HepG2 (cell line): ENCODE measurements at regions not wholly inside any gene's neighbourhood (a gene's known extent, or its start where the extent isn't known, plus 50 kb on each side); places are given as distances from the start of the nearest gene placed in this dataset.

Experiments used
- ATAC-seq: fragments of 200-7000 bp; cut with Tn5 transposase; 3 replicates; pipeline ENCODE4 v1.9.1; 2020; ENCODE audit warnings: mild to moderate bottlenecking, moderate library complexity
- BruUV-seq: library from RNA; stranded (reverse); fragments of 400-500 nt; replicated peaks from 2 replicates; lab custom pipeline; 2021; lab: Mats Ljungman, UMichigan
- CTCF ChIA-PET: fragments of 300-600 bp; formaldehyde crosslinking; extraction: SDS; loops from one replicate; lab custom pipeline; 2021; ENCODE audit warnings: low total read pairs, inconsistent platforms, low intra/inter-chr PET ratio; lab: Yijun Ruan, JAX
- POLR2A ChIA-PET: fragments of 350-600 bp; sonication (Branson Sonifier 250); formaldehyde crosslinking; loops from one replicate; lab custom pipeline; 2020; ENCODE audit warnings: antibody characterized with exemption, inconsistent platforms; lab: Yijun Ruan, JAX
- DNase-seq: peaks from one replicate; pipeline ENCODE4 v3.0.0-alpha.2; 2015; ENCODE audit warnings: low spot score
- FAIRE-seq: peaks from 3 replicates; lab custom pipeline; 2011; peaks lifted over from hg19 to GRCh38; lab: Jason Lieb, UNC
- H2AFZ ChIP-seq: one replicate; pipeline ENCODE4 v1.6.1; 2011; ENCODE audit warnings: low read length, inconsistent platforms
- H3K27ac ChIP-seq: fragments of 300-600 bp; 3 replicates; pipeline ENCODE4 v1.8.0; 2011; ENCODE audit warnings: mixed run types, mild to moderate bottlenecking, mixed read lengths, low read length, inconsistent platforms; ENCODE audit not compliant: insufficient read depth; ENCODE audit errors: extremely low read length
- H3K27me3 ChIP-seq, 2 experiments: fragments of 200-600 bp in 1 of 2; 2 replicates in 1 of 2; 3 replicates in 1 of 2; pipeline versions ENCODE4 v1.6.0 to v1.8.0; 2011; ENCODE audit warnings: low read length in 2 of 2, mild to moderate bottlenecking in 2 of 2, moderate library complexity in 2 of 2, inconsistent platforms in 1 of 2; ENCODE audit not compliant: insufficient read depth in 2 of 2, control insufficient read depth in 1 of 2
- H3K36me3 ChIP-seq, 2 experiments: fragments of 200-600 bp in 1 of 2; replicated peaks in 1 of 2; 2 replicates in 1 of 2; 3 replicates in 1 of 2; pipeline versions ENCODE4 v1.5.1 to v1.8.0; 2011; ENCODE audit warnings: low read length in 2 of 2, inconsistent platforms in 1 of 2; ENCODE audit not compliant: insufficient read depth in 2 of 2, control insufficient read depth in 1 of 2
- H3K4me1 ChIP-seq: 2 replicates; pipeline ENCODE4 v1.5.1; 2012; ENCODE audit warnings: low read length, inconsistent platforms; ENCODE audit not compliant: insufficient read depth
- H3K4me2 ChIP-seq: 2 replicates; pipeline ENCODE4 v1.6.0; 2011; ENCODE audit warnings: low read depth, low read length, inconsistent platforms
- H3K4me3 ChIP-seq, 3 experiments: fragments of 200-600 bp in 1 of 3; sonication (generic), shearing (Covaris generic) in 1 of 3; replicated peaks in 1 of 3; 2 replicates each; pipeline ENCODE4 v1.5.1; 2011 to 2016; ENCODE audit warnings: low read length in 3 of 3, inconsistent platforms in 2 of 3, low read depth in 2 of 3, mild to moderate bottlenecking in 2 of 3, control low read depth in 1 of 3, mixed read lengths in 1 of 3; ENCODE audit not compliant: insufficient read depth in 1 of 3
- H3K79me2 ChIP-seq: one replicate; pipeline ENCODE4 v1.6.1; 2011; ENCODE audit warnings: low read length, inconsistent platforms; ENCODE audit not compliant: insufficient read depth
- H3K9ac ChIP-seq: 2 replicates; pipeline ENCODE4 v1.6.0; 2011; ENCODE audit warnings: mild to moderate bottlenecking, low read depth, low read length, inconsistent platforms; ENCODE audit not compliant: insufficient read depth
- H3K9me3 ChIP-seq: 2 replicates; pipeline ENCODE4 v1.5.1; 2012; ENCODE audit warnings: mild to moderate bottlenecking, low read length
- H4K20me1 ChIP-seq: 2 replicates; pipeline ENCODE4 v1.6.0; 2011; ENCODE audit warnings: inconsistent platforms, mild to moderate bottlenecking, low read length, moderate library complexity; ENCODE audit not compliant: insufficient read depth
- HDAC2 ChIP-seq: sonication (generic); formaldehyde crosslinking; IDR thresholded peaks from 2 replicates; pipeline ENCODE4 v1.4.0; 2020; ENCODE audit warnings: missing genetic modification reagents
- HNF1B ChIP-seq: sonication (generic); formaldehyde crosslinking; IDR thresholded peaks from 2 replicates; pipeline ENCODE4 v1.5.1; 2020; ENCODE audit warnings: mild to moderate bottlenecking, moderate library complexity, missing genetic modification reagents
- MTERF4 ChIP-seq: sonication (generic); formaldehyde crosslinking; IDR thresholded peaks from 2 replicates; pipeline ENCODE4 v1.8.0; 2023; ENCODE audit warnings: mild to moderate bottlenecking, missing genetic modification reagents
- MYC ChIP-seq: sonication (generic); formaldehyde crosslinking; IDR thresholded peaks from 2 replicates; pipeline ENCODE4 v1.9.0; 2021; ENCODE audit warnings: missing genetic modification reagents, borderline replicate concordance
- MZF1 ChIP-seq: sonication (generic); formaldehyde crosslinking; IDR thresholded peaks from 2 replicates; pipeline ENCODE4 v1.8.1; 2023; ENCODE audit warnings: mild to moderate bottlenecking, missing genetic modification reagents, borderline replicate concordance
- NR1H2 ChIP-seq: sonication (generic); formaldehyde crosslinking; IDR thresholded peaks from 2 replicates; pipeline ENCODE4 v1.8.1; 2022; ENCODE audit warnings: low read depth, missing genetic modification reagents, borderline replicate concordance
- SIN3B ChIP-seq: fragments of 150-350 bp; IDR thresholded peaks from 2 replicates; pipeline ENCODE4 v1.6.1; 2014; ENCODE audit warnings: low read length
- SOX5 ChIP-seq: IDR thresholded peaks from 2 replicates; pipeline ENCODE4 v1.6.1; 2016; ENCODE audit warnings: borderline replicate concordance
- THAP9 ChIP-seq: sonication (generic); formaldehyde crosslinking; IDR thresholded peaks from 2 replicates; pipeline ENCODE4; 2020; ENCODE audit warnings: missing genetic modification reagents, mild to moderate bottlenecking, borderline replicate concordance
- THYN1 ChIP-seq: sonication (generic); formaldehyde crosslinking; IDR thresholded peaks from 2 replicates; pipeline ENCODE4 v1.8.1; 2023; ENCODE audit warnings: low read depth, mild to moderate bottlenecking, moderate library complexity, missing genetic modification reagents, borderline replicate concordance
- ZNF574 ChIP-seq: sonication (generic); formaldehyde crosslinking; IDR thresholded peaks from 2 replicates; pipeline ENCODE4 v1.4.0; 2020; ENCODE audit warnings: missing genetic modification reagents
- WGBS: methylation state at CpG from one replicate; pipeline ENCODE4 v1.1.6; 2017; ENCODE audit warnings: low lambda C conversion rate; 5-methylcytosine and 5-hydroxymethylcytosine counted together
- in situ Hi-C: cut with HindIII; loops from 2 replicates; pipeline ENCODE4 v1.10.0; 2017; ENCODE audit warnings: low pct_unique_long_range_greater_than_20kb; ENCODE audit not compliant: extremely low pct_ligation_motif_present
- intact Hi-C: fragments of 100-400 bp; cut with micrococcal nuclease; formaldehyde crosslinking; loops from one replicate; pipeline ENCODE4 v1.10.0; 2022; ENCODE audit not compliant: unreplicated experiment

- TF ChIP-seq ZNF574 (CRISPR knock-in tag) (no peak), SOX5 (no peak), MZF1 (CRISPR knock-in tag) (no peak), THYN1 (CRISPR knock-in tag) (no peak)
Measured at GRCh38 chr5:54758038-54758437, 227.4 kb downstream of the ESM1 start (continued).

GRCh38 chr5:54757541-54757940 is 227.9 kb downstream of the ESM1 start:
- no peak for DNase-seq
- intact Hi-C loops: no loop called here
- H3K79me2 ChIP-seq: no peaks in the 10 kb centered on the region
- ATAC-seq: no peak
- H3K9me3 ChIP-seq: no peaks in the 10 kb centered on the region
- 15% methylated on average over 3 of the region's 3 CpGs for WGBS
- no peaks in the 10 kb centered on the region for H3K36me3 ChIP-seq
- no peaks in the 10 kb centered on the region for H4K20me1 ChIP-seq
- POLR2A ChIA-PET: no interaction called here
- H3K27ac ChIP-seq: no peak overlapping the region
- H3K4me2 ChIP-seq: no peak overlapping the region
- no peak for FAIRE-seq
- no peaks in the 10 kb centered on the region for H3K27me3 ChIP-seq
- no peaks in the 10 kb centered on the region for H3K4me1 ChIP-seq
- CTCF ChIA-PET: no interaction called here
- no TSS peak for BruUV-seq
- H3K4me3 ChIP-seq: no peak overlapping the region
- in situ Hi-C loops: no loop called here
- no peak overlapping the region for H3K9ac ChIP-seq
- H2AFZ ChIP-seq: no peak overlapping the region
- no peak for TF ChIP-seq HDAC2 (CRISPR knock-in tag)
- no peak for TF ChIP-seq MYC (CRISPR knock-in tag)
- TF ChIP-seq NR1H2 (CRISPR knock-in tag): no peak
- no peak for TF ChIP-seq MTERF4 (CRISPR knock-in tag)
- no peak for TF ChIP-seq SIN3B
- no peak for TF ChIP-seq THAP9 (CRISPR knock-in tag)
- TF ChIP-seq HNF1B (CRISPR knock-in tag): no peak
